Lower leg skin (tissue), 4 donors: ENCODE measurements at regions not wholly inside any gene's neighbourhood (a gene's known extent, or its start where the extent isn't known, plus 50 kb on each side); places are given as distances from the start of the nearest gene placed in this dataset.
"Not testable (repeated sequence)": the region's sequence is repeated elsewhere in the genome, so short reads cannot be mapped to it uniquely, and the experiment has no call there.

Source experiments
- DNase-seq, 2 donors: peaks; one replicate each; pipeline ENCODE4 v3.0.0-alpha.2; 2019; ENCODE audit warnings: low spot score in 2 of 2
- H3K4me3 ChIP-seq: fragments of 200-600 bp; sonication (generic); 2 replicates; pipeline ENCODE4 v1.5.1; 2017; ENCODE audit warnings: mild to moderate bottlenecking, low read depth; ENCODE audit not compliant: poor library complexity, severe bottlenecking
- POLR2A ChIP-seq, 2 donors: fragments of 450-650 bp; IDR thresholded peaks; one replicate each; pipeline ENCODE4 v1.6.1; 2016 to 2017; ENCODE audit warnings: antibody characterized with exemption in 2 of 2, mild to moderate bottlenecking in 1 of 2, moderate library complexity in 1 of 2
- WGBS, 2 donors: methylation state at CpG; one replicate each; pipeline ENCODE4 v1.1.5; 2018; 5-methylcytosine and 5-hydroxymethylcytosine counted together
- intact Hi-C: fragments of 100-400 bp; cut with DNase I; formaldehyde crosslinking; loops from one replicate; pipeline ENCODE4 v1.15.0; 2023; ENCODE audit warnings: low total_unique reads
- TF ChIP-seq, protein P1 (sequence below), 3 donors: fragments of 450-650 bp; IDR thresholded peaks; one replicate each; pipeline ENCODE4 v1.5.1; 2016; ENCODE audit warnings: antibody characterized with exemption in 3 of 3, mild to moderate bottlenecking in 3 of 3, moderate library complexity in 2 of 3

GRCh38 chr13:30831515-30831914 lies 74.6 kb upstream of the MEDAG start:
- no peak overlapping the region for H3K4me3 ChIP-seq
- peak in 1 of 2 donors; percentile 72 for DNase-seq
- 92 to 93% methylated on average over 4 of the region's 4 CpGs for WGBS, 2 donors
- intact Hi-C loops: no loop called here
- TF ChIP-seq, protein P1, sequence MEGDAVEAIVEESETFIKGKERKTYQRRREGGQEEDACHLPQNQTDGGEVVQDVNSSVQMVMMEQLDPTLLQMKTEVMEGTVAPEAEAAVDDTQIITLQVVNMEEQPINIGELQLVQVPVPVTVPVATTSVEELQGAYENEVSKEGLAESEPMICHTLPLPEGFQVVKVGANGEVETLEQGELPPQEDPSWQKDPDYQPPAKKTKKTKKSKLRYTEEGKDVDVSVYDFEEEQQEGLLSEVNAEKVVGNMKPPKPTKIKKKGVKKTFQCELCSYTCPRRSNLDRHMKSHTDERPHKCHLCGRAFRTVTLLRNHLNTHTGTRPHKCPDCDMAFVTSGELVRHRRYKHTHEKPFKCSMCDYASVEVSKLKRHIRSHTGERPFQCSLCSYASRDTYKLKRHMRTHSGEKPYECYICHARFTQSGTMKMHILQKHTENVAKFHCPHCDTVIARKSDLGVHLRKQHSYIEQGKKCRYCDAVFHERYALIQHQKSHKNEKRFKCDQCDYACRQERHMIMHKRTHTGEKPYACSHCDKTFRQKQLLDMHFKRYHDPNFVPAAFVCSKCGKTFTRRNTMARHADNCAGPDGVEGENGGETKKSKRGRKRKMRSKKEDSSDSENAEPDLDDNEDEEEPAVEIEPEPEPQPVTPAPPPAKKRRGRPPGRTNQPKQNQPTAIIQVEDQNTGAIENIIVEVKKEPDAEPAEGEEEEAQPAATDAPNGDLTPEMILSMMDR (IDR thresholded peaks at IDR 0.05): no peak
- TF ChIP-seq POLR2A (IDR thresholded peaks at IDR 0.05): no peak

- 87 to 94% methylated on average over 4 of the region's 4 CpGs for whole genome bisulfite sequencing, 2 donors
- no peak overlapping the region for H3K4me3 ChIP-seq
- TF ChIP-seq, protein P1 (IDR thresholded peaks at IDR 0.05): no peak
- TF ChIP-seq POLR2A (IDR thresholded peaks at IDR 0.05): no peak
- DNase-seq: no peak
- intact Hi-C loops: no loop called here
These were observed 73.7 kb upstream of the MEDAG start for GRCh38 chr13:30832377-30832776.

- DNase-seq: peak; percentile 41 to 92
- H3K4me3 ChIP-seq: no peak overlapping the region
- TF ChIP-seq, protein P1 (IDR thresholded peaks at IDR 0.05): no peak
- no peak for TF ChIP-seq POLR2A (IDR thresholded peaks at IDR 0.05)
- intact Hi-C loops: no loop called here
- 35 to 39% methylated on average over 16 to 18 of the region's 18 CpGs for WGBS, 2 donors
These were observed 73.2 kb upstream of the MEDAG start for GRCh38 chr13:30832845-30833332.

DNA sequence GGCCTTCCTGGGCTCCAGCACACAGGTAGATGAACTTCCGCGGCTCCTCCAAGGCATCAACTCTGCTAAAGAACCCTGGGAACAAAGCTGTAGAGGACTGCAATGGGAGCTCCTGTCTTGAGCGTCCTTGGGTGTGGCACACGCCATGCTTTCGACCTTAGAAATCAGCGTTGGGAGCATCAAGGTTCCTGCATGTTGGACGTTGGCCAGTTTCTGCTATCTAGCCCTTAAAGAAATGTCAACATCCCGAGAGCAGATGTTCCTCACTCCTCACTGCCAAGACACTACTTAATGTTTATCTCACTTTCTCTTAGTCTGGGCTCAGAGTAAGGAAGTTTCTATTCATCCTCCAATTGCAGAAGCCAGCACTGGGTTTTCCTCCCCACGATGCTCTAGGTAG lies 70.6 kb upstream of the MEDAG start:
- intact Hi-C loops: no loop called here

DNA sequence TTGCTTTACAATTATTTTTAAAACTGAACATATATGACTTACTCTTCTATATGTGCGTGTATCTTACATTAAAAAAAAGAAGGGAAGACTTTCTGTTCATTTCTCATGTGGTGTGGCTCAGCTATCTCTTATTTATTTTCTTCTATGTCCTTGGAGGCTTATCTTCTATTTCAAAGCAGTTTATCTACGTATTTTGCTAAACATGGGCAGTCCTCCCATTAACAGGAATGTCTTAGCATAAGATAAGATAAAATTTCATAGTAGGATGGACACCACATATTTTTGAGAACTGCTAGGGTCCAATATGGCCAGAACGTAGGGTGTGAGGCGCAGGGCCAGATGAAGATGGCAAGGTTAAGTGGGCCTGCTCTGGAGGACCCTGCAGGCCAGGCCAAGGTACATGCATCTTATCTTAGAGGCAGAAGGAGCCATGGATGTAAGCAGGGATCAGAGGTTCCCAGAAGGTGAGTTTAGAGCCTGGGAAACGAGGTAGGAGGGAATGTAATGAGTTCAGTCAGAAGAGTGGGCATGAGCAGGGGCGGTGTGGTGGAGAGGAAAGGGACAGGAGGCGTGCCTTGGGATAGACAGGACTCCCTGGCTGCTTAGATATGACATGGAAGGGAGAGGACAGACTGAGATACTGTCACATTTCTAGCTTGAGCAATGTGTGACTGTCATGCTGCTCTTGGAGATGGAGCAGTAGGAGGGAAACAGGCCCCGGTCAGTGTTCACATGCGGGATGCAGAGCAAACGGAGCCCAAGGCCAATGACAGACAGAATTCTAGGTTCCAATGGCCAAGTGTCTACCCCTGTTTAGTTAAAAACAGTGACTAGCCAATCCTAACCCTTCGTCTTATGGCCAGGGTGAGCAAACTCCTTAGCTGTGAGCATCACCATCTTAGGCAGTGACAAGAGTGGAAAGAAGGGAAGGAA lies 68.6 kb upstream of the MEDAG start:
- WGBS, 2 donors: 86 to 91% methylated on average over 11 of the region's 11 CpGs
- TF ChIP-seq POLR2A (IDR thresholded peaks at IDR 0.05): no peak
- TF ChIP-seq, protein P1 (IDR thresholded peaks at IDR 0.05): no peak
- no peak overlapping the region for H3K4me3 ChIP-seq
- DNase-seq: peak in 1 of 2 donors; percentile 60
- intact Hi-C loops: no loop called here

More for the DNA sequence above, 70.6 kb upstream of the MEDAG start:
- WGBS, 2 donors: 42 to 50% methylated on average over 9 of the region's 9 CpGs
- DNase-seq: peak in 1 of 2 donors; percentile 32
- TF ChIP-seq, protein P1 (IDR thresholded peaks at IDR 0.05): no peak
- TF ChIP-seq POLR2A (IDR thresholded peaks at IDR 0.05): no peak
- no peak overlapping the region for H3K4me3 ChIP-seq

- H3K4me3 ChIP-seq, intact Hi-C loops: not testable (repeated sequence)
- WGBS, 2 donors: no CpG with 5 or more reads among the region's 30 CpGs
- peak in 1 of 2 donors; percentile 12 for DNase-seq
These were observed 66.4 kb upstream of the MEDAG start for GRCh38 chr13:30839636-30840035.
